GM12878 (cell line): ENCODE measurements at regions not wholly inside any gene's neighbourhood (a gene's known extent, or its start where the extent isn't known, plus 50 kb on each side); places are given as distances from the start of the nearest gene placed in this dataset.

Experiments used
- ETV6 ChIP-seq, 2 experiments: fragments of 450-650 bp in 1 of 2; IDR thresholded peaks in 1 of 2; conservative IDR thresholded peaks in 1 of 2; 2 replicates each; pipeline ENCODE4 v1.6.1; 2014; ENCODE audit warnings: antibody characterized with exemption in 1 of 2, borderline replicate concordance in 1 of 2, low read depth in 1 of 2, mild to moderate bottlenecking in 1 of 2, moderate library complexity in 1 of 2
- NFIC ChIP-seq: IDR thresholded peaks from 2 replicates; pipeline ENCODE4 v1.6.1; 2012; ENCODE audit warnings: low read depth, mild to moderate bottlenecking, inconsistent platforms, low read length, moderate library complexity
- NFYA ChIP-seq: IDR thresholded peaks from 2 replicates; pipeline ENCODE4 v1.6.1; 2011; ENCODE audit warnings: low read depth, mild to moderate bottlenecking, low read length, improper control_type of control experiment, borderline replicate concordance
- RELA ChIP-seq: fragments of 450-650 bp; IDR thresholded peaks from 2 replicates; pipeline ENCODE4 v1.8.0; 2014; ENCODE audit warnings: borderline replicate concordance; ENCODE audit not compliant: partially characterized antibody
- TF ChIP-seq, protein P1 (sequence below): IDR thresholded peaks from 2 replicates; pipeline ENCODE4 v1.6.1; 2012; ENCODE audit warnings: low read depth, low read length, improper control_type of control experiment
- TF ChIP-seq, protein P2 (sequence below): IDR thresholded peaks from 2 replicates; pipeline ENCODE4 v1.6.1; 2011; ENCODE audit warnings: low read depth, low read length, improper control_type of control experiment, borderline replicate concordance
- TF ChIP-seq, protein P3 (sequence below): fragments of 450-650 bp; IDR thresholded peaks from 2 replicates; pipeline ENCODE4 v1.6.1; 2017; ENCODE audit warnings: antibody characterized with exemption, mild to moderate bottlenecking, moderate library complexity

- TF ChIP-seq ETV6 (conservative IDR thresholded peaks at IDR 0.05 in 1 of 2, IDR thresholded peaks at IDR 0.05 in 1 of 2; ENCODE audit: borderline replicate concordance in 1 of 2, low read depth in 1 of 2) (no peak), RELA (no peak), NFIC (no peak), NFYA (no peak)
- TF ChIP-seq, protein P1, sequence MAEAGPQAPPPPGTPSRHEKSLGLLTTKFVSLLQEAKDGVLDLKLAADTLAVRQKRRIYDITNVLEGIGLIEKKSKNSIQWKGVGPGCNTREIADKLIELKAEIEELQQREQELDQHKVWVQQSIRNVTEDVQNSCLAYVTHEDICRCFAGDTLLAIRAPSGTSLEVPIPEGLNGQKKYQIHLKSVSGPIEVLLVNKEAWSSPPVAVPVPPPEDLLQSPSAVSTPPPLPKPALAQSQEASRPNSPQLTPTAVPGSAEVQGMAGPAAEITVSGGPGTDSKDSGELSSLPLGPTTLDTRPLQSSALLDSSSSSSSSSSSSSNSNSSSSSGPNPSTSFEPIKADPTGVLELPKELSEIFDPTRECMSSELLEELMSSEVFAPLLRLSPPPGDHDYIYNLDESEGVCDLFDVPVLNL = no peak
- TF ChIP-seq, protein P2, sequence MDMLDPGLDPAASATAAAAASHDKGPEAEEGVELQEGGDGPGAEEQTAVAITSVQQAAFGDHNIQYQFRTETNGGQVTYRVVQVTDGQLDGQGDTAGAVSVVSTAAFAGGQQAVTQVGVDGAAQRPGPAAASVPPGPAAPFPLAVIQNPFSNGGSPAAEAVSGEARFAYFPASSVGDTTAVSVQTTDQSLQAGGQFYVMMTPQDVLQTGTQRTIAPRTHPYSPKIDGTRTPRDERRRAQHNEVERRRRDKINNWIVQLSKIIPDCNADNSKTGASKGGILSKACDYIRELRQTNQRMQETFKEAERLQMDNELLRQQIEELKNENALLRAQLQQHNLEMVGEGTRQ = no peak
- TF ChIP-seq, protein P3, sequence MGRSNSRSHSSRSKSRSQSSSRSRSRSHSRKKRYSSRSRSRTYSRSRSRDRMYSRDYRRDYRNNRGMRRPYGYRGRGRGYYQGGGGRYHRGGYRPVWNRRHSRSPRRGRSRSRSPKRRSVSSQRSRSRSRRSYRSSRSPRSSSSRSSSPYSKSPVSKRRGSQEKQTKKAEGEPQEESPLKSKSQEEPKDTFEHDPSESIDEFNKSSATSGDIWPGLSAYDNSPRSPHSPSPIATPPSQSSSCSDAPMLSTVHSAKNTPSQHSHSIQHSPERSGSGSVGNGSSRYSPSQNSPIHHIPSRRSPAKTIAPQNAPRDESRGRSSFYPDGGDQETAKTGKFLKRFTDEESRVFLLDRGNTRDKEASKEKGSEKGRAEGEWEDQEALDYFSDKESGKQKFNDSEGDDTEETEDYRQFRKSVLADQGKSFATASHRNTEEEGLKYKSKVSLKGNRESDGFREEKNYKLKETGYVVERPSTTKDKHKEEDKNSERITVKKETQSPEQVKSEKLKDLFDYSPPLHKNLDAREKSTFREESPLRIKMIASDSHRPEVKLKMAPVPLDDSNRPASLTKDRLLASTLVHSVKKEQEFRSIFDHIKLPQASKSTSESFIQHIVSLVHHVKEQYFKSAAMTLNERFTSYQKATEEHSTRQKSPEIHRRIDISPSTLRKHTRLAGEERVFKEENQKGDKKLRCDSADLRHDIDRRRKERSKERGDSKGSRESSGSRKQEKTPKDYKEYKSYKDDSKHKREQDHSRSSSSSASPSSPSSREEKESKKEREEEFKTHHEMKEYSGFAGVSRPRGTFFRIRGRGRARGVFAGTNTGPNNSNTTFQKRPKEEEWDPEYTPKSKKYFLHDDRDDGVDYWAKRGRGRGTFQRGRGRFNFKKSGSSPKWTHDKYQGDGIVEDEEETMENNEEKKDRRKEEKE = no peak
Measured at GRCh38 chr4:163243297-163243981, 76.7 kb upstream of the NAF1 start (continued).
